ENCODE measurements at regions not wholly inside any gene's neighbourhood (a gene's known extent, or its start where the extent isn't known, plus 50 kb on each side); places are given as distances from the start of the nearest gene placed in this dataset.
"Not testable (repeated sequence)": the region's sequence is repeated elsewhere in the genome, so short reads cannot be mapped to it uniquely, and the experiment has no call there.

GRCh38 chr6:113695516-113695915, 161.6 kb upstream of the MARCKS start:
- in situ Hi-C loops (cut with HindIII; ENCODE audit: low pct_unique_long_range_greater_than_20kb, low sequenced_read_pairs) = no loop called here
- DNase-seq (ENCODE audit: low read depth, low spot score) = peak; percentile 17

GRCh38 chr6:113696960-113697359, 160.2 kb upstream of the MARCKS start:
- in situ Hi-C loops (cut with HindIII; ENCODE audit: low pct_unique_long_range_greater_than_20kb, low sequenced_read_pairs) = no loop called here
- DNase-seq (ENCODE audit: low read depth, low spot score) = no peak

- in situ Hi-C loops (cut with HindIII; ENCODE audit: low pct_unique_long_range_greater_than_20kb, low sequenced_read_pairs) = no loop called here
- no peak for DNase-seq (ENCODE audit: low read depth, low spot score)
These were observed 159.3 kb upstream of the MARCKS start for GRCh38 chr6:113697632-113698410.

DNA sequence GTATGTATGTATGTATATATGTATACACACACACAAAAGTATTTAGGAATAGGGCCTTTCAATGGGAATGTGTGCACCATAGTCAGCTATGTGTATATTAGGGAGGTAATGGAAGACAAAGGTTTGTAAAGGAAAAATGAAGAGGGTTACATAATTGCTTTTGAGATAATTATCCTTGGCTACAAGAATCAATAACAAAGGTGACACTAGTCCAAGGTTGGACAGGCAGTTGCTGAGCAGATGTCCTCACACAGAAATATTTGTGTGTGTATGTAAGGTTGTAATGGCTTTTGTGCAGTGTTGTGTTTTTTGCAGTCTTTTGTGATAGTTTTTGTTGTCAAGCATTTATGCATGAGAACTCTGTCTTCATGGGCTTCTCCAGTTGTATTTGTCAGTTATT, 157.9 kb upstream of the MARCKS start:
- DNase-seq (ENCODE audit: low read depth, low spot score) = no peak
- in situ Hi-C loops (cut with HindIII; ENCODE audit: low pct_unique_long_range_greater_than_20kb, low sequenced_read_pairs) = no loop called here

GRCh38 chr6:113701552-113702254, 155.4 kb upstream of the MARCKS start:
- no peak for DNase-seq (ENCODE audit: low read depth, low spot score)
- in situ Hi-C loops (cut with HindIII; ENCODE audit: low pct_unique_long_range_greater_than_20kb, low sequenced_read_pairs) = no loop called here

- DNase-seq (ENCODE audit: low read depth, low spot score) = no peak
- in situ Hi-C loops (cut with HindIII; ENCODE audit: low pct_unique_long_range_greater_than_20kb, low sequenced_read_pairs) = no loop called here
These were observed 150.0 kb upstream of the MARCKS start for GRCh38 chr6:113707194-113707593.

GRCh38 chr6:113709936-113710509, 147.1 kb upstream of the MARCKS start:
- in situ Hi-C loops (cut with HindIII; ENCODE audit: low pct_unique_long_range_greater_than_20kb, low sequenced_read_pairs) = no loop called here
- DNase-seq (ENCODE audit: low read depth, low spot score) = no peak

GRCh38 chr6:113713665-113714064, 143.5 kb upstream of the MARCKS start:
- in situ Hi-C loops (cut with HindIII; ENCODE audit: low pct_unique_long_range_greater_than_20kb, low sequenced_read_pairs) = no loop called here
- no peak for DNase-seq (ENCODE audit: low read depth, low spot score)

GRCh38 chr6:113718588-113718987, 138.6 kb upstream of the MARCKS start:
- no peak for DNase-seq (ENCODE audit: low read depth, low spot score)
- in situ Hi-C loops (cut with HindIII; ENCODE audit: low pct_unique_long_range_greater_than_20kb, low sequenced_read_pairs) = no loop called here

DNA sequence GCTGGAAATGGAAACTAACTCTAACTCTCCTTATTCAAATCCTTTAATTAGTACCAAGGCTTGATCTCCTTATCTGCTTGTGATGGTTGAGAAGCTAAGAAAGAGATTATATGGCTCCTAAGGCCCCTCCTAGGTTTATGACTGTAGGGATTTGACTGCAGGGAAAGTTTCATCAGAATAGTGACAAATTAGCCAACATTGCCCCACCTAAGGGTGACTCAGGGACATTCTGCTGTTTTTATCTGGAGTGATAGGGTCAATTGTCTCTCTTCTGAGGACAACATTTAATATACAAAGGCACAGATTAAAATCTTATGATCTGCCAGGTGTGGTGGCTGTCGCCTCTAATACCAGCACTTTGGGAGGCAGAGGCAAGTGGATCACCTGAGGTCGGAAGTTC, 138.1 kb upstream of the MARCKS start:
- DNase-seq (ENCODE audit: low read depth, low spot score) = no peak
- in situ Hi-C loops (cut with HindIII; ENCODE audit: low pct_unique_long_range_greater_than_20kb, low sequenced_read_pairs) = no loop called here

GRCh38 chr6:113719545-113719944, 137.6 kb upstream of the MARCKS start:
- no peak for DNase-seq (ENCODE audit: low read depth, low spot score)
- in situ Hi-C loops (cut with HindIII; ENCODE audit: low pct_unique_long_range_greater_than_20kb, low sequenced_read_pairs) = no loop called here

GRCh38 chr6:113723182-113723581, 134.0 kb upstream of the MARCKS start:
- in situ Hi-C loops (cut with HindIII; ENCODE audit: low pct_unique_long_range_greater_than_20kb, low sequenced_read_pairs) = no loop called here
- no peak for DNase-seq (ENCODE audit: low read depth, low spot score)

DNA sequence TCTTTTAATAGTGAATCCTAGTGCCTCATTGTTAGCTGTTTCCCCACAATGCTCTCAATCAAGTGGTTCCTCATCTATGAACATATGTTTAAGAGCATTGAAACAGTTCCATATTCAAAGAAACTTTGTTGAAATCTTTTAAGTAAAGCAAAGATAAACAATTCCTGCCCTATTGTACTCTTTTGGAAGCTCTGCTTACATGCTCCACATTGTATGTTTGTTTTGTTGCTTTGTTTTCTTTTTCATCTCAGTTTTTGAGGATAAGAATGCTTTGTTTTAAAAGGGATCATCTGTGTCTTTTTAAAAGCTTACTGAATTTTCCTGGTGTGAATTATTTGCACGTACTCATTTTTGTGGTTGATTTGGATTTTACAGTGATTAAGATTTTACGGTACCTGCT, 132.2 kb upstream of the MARCKS start:
- DNase-seq (ENCODE audit: low read depth, low spot score); in situ Hi-C loops (cut with HindIII; ENCODE audit: low pct_unique_long_range_greater_than_20kb, low sequenced_read_pairs): not testable (repeated sequence)

DNA sequence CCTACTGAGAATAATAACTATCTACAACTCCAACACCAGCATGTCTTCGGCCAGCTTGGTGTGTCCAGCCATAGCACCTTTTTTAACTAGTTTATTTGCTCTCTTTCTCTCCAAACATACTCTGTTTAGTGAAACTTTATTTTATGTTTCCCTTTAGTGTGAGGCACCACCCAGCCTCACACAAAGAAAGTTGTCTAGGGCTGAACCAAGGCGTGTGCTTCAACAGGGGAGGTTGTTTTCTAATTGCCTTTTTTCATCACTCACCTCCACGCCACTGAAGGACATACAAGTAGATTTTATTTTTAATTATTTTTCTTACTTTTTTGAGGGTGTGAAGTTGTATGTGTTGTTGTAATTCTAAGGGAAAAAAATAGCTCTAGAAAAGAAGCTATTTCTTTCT, 125.6 kb upstream of the MARCKS start:
- in situ Hi-C loops (cut with HindIII; ENCODE audit: low pct_unique_long_range_greater_than_20kb, low sequenced_read_pairs) = no loop called here
- DNase-seq (ENCODE audit: low read depth, low spot score) = no peak

- peak; percentile 93 for DNase-seq (ENCODE audit: low read depth, low spot score)
- in situ Hi-C loops (cut with HindIII; ENCODE audit: low pct_unique_long_range_greater_than_20kb, low sequenced_read_pairs) = no loop called here
These were observed 124.7 kb upstream of the MARCKS start for GRCh38 chr6:113732384-113732966.

DNA sequence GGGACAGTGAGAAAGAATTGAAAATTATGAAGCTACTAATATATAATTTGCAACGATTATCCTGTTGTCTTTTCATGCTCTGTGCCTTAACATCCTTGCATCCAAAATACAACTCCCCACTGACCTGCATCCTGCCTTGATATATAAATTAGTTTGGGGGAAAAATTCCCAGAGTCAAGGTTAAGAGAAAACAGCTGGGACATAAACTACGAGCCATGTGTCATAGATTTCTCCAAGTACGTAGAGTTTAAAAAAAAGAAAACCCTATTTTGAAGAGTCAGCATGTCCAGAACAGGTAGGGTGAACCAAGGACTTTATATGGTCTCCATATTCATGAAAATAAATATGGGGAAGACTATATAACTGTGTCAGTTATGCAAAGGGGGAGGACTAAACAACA, 123.8 kb upstream of the MARCKS start:
- DNase-seq (ENCODE audit: low read depth, low spot score) = no peak
- in situ Hi-C loops (cut with HindIII; ENCODE audit: low pct_unique_long_range_greater_than_20kb, low sequenced_read_pairs) = no loop called here

DNA sequence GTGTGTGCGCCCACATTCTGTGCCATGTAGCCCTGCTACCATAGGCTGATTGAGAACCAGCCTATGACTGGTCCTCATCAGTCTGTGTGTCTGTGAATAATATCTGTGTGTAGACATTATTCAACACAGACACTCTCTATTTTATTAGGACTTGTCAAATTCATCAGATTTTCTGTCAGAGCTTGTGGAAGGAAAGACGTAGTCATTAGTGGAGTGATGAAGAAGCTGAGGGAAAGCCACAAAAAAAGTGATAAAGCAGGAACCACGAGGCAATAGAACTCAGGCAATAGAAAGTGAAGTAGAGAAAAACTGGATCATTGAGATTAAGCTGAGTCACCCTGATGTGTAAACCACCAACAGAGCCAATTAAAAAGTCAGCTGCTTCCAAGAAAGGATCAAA, 122.2 kb upstream of the MARCKS start:
- in situ Hi-C loops (cut with HindIII; ENCODE audit: low pct_unique_long_range_greater_than_20kb, low sequenced_read_pairs) = no loop called here
- DNase-seq (ENCODE audit: low read depth, low spot score) = peak; percentile 16

- no peak for DNase-seq (ENCODE audit: low read depth, low spot score)
- in situ Hi-C loops (cut with HindIII; ENCODE audit: low pct_unique_long_range_greater_than_20kb, low sequenced_read_pairs) = no loop called here
These were observed 121.7 kb upstream of the MARCKS start for GRCh38 chr6:113735491-113735890.

DNA sequence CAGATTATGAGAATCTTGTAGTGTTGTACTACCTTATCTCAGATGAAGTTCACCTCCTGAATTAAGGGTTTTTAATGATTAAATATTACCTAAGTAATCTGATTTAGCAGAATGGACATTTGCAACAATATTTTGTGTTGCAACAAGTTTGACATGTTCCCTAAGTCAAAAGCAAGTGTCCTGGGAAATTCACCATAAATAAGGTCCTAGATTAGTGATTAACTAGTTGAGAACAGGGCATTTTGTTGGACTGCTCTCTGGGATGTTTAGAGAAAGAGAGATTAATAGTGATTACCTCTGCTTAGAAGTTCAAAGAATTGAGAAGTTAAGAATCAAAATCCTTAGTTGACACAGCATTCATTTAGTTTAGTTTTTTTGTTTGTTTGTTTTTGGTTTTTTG, 120.2 kb upstream of the MARCKS start:
- in situ Hi-C loops (cut with HindIII; ENCODE audit: low pct_unique_long_range_greater_than_20kb, low sequenced_read_pairs) = no loop called here
- DNase-seq (ENCODE audit: low read depth, low spot score) = no peak
